ENCODE measurements at regions not wholly inside any gene's neighbourhood (a gene's known extent, or its start where the extent isn't known, plus 50 kb on each side); places are given as distances from the start of the nearest gene placed in this dataset.

DNA sequence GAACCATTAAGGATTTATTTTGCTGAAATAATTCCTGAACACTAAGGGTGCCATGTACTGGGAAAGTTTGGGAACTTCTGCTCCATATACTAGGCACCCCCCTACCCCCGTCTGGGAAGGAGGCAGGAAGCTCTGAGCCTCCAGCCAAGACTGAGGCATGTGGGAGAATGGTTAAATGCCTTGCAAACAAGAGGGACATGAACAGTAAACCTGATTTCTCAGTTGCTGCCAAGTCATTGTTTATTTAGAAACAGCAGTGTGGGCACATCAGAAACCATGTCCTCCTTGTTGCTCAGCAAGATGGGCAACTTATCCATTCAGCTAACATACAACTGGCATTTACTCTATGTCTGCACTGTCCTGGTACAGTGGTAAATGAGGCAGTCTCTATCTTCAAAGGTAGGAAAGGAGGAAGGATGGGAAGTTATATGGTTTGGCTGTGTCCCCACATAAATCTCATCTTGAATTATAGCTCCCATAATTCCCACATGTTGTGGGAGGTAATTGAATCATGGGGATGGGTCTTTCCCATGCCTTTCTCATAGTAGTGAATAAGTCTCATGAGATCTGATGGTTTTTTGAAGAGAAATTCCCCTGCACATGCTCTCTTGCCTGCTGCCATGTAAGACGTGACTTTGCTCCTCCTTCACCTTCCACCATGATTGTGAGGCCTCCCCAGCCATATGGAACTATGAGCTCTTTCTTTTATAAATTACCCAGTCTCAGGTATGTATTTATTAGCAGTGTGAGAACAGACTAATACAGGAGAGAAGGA lies 459.1 kb downstream of the MIAT start:
- H3K36me3 ChIP-seq: no peaks in the 10 kb centered on the region
- no peak for DNase-seq
- no peak for TF ChIP-seq POLR2A (IDR thresholded peaks at IDR 0.05)
- TF ChIP-seq, protein P1, sequence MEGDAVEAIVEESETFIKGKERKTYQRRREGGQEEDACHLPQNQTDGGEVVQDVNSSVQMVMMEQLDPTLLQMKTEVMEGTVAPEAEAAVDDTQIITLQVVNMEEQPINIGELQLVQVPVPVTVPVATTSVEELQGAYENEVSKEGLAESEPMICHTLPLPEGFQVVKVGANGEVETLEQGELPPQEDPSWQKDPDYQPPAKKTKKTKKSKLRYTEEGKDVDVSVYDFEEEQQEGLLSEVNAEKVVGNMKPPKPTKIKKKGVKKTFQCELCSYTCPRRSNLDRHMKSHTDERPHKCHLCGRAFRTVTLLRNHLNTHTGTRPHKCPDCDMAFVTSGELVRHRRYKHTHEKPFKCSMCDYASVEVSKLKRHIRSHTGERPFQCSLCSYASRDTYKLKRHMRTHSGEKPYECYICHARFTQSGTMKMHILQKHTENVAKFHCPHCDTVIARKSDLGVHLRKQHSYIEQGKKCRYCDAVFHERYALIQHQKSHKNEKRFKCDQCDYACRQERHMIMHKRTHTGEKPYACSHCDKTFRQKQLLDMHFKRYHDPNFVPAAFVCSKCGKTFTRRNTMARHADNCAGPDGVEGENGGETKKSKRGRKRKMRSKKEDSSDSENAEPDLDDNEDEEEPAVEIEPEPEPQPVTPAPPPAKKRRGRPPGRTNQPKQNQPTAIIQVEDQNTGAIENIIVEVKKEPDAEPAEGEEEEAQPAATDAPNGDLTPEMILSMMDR (IDR thresholded peaks at IDR 0.05): no peak
- no peaks in the 10 kb centered on the region for H3K9me3 ChIP-seq
- no peak overlapping the region for H3K27ac ChIP-seq
- H3K4me3 ChIP-seq (replicated peaks in 1 of 3): no peak overlapping the region
- peaks cover 7 to 17% of the 10 kb centered on the region in 2 donors for H3K4me1 ChIP-seq
- intact Hi-C loops (cut with DNase I): no loop called here
- H3K27me3 ChIP-seq: no peaks in the 10 kb centered on the region
- WGBS, 2 donors: 54 to 66% methylated on average over 2 of the region's 2 CpGs

DNA sequence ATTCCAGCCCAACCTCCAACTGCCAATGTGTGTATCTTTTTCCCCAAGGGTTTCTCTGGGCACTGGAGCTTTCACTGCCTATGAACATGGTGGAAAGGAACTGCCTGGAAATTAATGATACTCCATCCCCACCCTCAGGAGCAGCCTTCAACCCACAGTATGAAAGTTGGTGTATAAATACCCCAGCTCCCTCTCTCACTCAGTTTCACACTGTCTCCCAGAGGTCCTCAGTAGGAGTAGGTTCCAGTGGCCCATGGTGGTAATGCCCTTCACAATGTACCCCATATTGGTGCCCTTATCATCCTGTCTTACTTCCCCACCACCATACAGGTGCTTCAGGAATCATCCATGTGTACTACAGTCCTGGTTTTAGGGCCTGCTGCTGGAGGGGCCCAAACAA lies 462.6 kb downstream of the MIAT start:
- Histone ChIP-seq H3K4me1 (peaks cover 4 to 8% of the 10 kb centered on the region in 2 donors), H3K27me3 (no peaks in the 10 kb centered on the region), H3K9me3 (no peaks in the 10 kb centered on the region), H3K27ac (no peak overlapping the region), H3K4me3 (replicated peaks in 1 of 3) (no peak overlapping the region), H3K36me3 (no peaks in the 10 kb centered on the region)
- TF ChIP-seq POLR2A (IDR thresholded peaks at IDR 0.05): no peak
- TF ChIP-seq, protein P1 (IDR thresholded peaks at IDR 0.05): no peak
- no peak for DNase-seq
- intact Hi-C loops (cut with DNase I): no loop called here

DNA sequence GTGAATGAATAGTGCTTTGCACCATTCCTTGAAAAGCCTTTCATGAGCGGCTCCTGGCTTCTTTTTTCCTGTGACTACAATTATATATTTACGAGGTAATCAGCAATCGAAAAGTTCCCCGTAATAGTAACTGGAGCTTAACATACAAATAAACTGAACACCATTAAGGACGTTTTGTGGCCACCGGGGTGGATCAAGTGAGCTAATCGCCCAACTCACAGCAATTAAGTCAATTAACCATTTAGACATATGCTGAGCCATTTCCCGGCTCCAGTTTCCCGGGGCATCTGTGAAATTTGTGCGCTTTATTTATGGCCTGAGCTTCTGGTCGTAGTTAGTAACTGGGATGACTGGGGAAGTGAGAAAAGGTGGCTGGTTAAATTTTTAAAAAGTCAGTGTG lies 465.2 kb downstream of the MIAT start:
- intact Hi-C loops (cut with DNase I): no loop called here
- H3K36me3 ChIP-seq: no peaks in the 10 kb centered on the region
- no peak for DNase-seq
- no peak for TF ChIP-seq POLR2A (IDR thresholded peaks at IDR 0.05)
- TF ChIP-seq, protein P1 (IDR thresholded peaks at IDR 0.05): no peak
- no peaks in the 10 kb centered on the region for H3K9me3 ChIP-seq
- H3K27me3 ChIP-seq: no peaks in the 10 kb centered on the region
- no peak overlapping the region for H3K27ac ChIP-seq
- WGBS, 2 donors: 81 to 85% methylated on average over 11 of the region's 11 CpGs
- H3K4me3 ChIP-seq (replicated peaks in 1 of 3): no peak overlapping the region
- peaks cover under 1 to 2% of the 10 kb centered on the region in 2 donors for H3K4me1 ChIP-seq

DNA sequence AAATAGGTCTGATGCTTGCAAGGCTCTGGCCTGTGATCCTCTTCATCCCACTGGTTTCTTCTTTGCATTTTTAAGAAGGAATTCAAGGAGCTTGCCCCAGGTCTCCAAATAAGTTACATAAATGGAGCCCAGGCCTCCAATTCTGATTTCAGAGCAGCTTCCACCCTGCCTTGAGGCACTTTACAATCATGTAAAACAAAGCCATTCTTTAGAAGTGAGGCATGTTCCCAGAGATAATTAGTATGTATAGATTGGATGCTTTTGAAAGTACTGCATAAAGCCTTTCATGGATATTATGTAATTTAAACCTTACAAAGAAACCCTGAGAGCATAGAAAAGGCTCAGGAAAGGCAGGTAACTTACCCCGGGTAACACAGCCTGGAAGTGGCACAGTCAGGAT lies 466.5 kb downstream of the MIAT start:
- H3K27ac ChIP-seq: no peak overlapping the region
- intact Hi-C loops (cut with DNase I): no loop called here
- no peaks in the 10 kb centered on the region for H3K9me3 ChIP-seq
- H3K27me3 ChIP-seq: no peaks in the 10 kb centered on the region
- no peak for DNase-seq
- H3K36me3 ChIP-seq: no peaks in the 10 kb centered on the region
- H3K4me1 ChIP-seq: peaks cover 12% of the 10 kb centered on the region in 2 donors
- WGBS, 2 donors: 83 to 100% methylated on average over 1 of the region's 1 CpG
- no peak overlapping the region for H3K4me3 ChIP-seq (replicated peaks in 1 of 3)
- TF ChIP-seq POLR2A (IDR thresholded peaks at IDR 0.05): no peak
- TF ChIP-seq, protein P1 (IDR thresholded peaks at IDR 0.05): no peak

DNA sequence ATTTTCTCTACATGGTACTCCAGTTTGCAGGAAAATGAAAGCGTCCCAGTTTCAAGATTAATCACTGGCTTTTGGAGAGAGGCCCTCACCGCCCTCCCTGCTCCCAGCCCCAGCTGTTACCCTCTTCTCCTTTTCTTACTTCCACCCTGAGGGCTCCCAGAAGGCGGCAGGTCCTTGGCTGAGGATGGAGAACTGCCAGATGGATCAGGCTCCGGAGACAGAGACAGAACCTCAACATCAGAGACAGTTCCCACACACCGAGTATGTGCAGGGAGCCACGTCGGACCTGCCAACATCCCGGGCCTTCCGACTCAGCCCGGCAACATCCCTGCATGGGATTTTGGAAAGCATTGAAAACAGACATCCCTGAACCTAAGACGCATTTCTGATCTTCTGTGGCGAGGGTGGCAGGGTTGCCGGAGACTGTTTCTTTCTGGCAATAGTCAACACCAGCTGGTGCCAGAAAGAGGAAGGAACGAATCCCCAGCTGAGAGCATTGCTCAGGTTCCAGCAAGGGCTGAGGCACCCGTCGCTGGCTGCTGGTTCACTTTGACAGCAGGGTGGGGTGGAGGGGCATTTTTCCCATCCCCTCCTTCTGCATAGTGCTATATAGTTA lies 467.1 kb downstream of the MIAT start:
- no peaks in the 10 kb centered on the region for H3K9me3 ChIP-seq
- intact Hi-C loops (cut with DNase I): no loop called here

More for the DNA sequence above, 467.1 kb downstream of the MIAT start:
- no peak overlapping the region for H3K4me3 ChIP-seq (replicated peaks in 1 of 3)
- no peak for DNase-seq
- H3K27ac ChIP-seq: no peak overlapping the region
- WGBS, 2 donors: 54 to 78% methylated on average over 16 of the region's 16 CpGs
- no peaks in the 10 kb centered on the region for H3K27me3 ChIP-seq
- no peaks in the 10 kb centered on the region for H3K36me3 ChIP-seq
- TF ChIP-seq, protein P1 (IDR thresholded peaks at IDR 0.05): no peak
- TF ChIP-seq POLR2A (IDR thresholded peaks at IDR 0.05): no peak
- H3K4me1 ChIP-seq: peaks cover 17 to 18% of the 10 kb centered on the region in 2 donors
